ENCODE measurements at regions not wholly inside any gene's neighbourhood (a gene's known extent, or its start where the extent isn't known, plus 50 kb on each side); places are given as distances from the start of the nearest gene placed in this dataset.

- no peak for DNase-seq
These were observed 109.0 kb downstream of the LRIG3 start for GRCh38 chr12:58811346-58811745.

- no peak for DNase-seq
These were observed 108.1 kb downstream of the LRIG3 start for GRCh38 chr12:58812214-58812613.

GRCh38 chr12:58814036-58814435 is 106.3 kb downstream of the LRIG3 start:
- DNase-seq = no peak

- DNase-seq = no peak
These were observed 105.1 kb downstream of the LRIG3 start for GRCh38 chr12:58815235-58815634.

GRCh38 chr12:58818546-58818945 is 101.8 kb downstream of the LRIG3 start:
- no peak for DNase-seq

- no peak for DNase-seq
These were observed 101.0 kb downstream of the LRIG3 start for GRCh38 chr12:58819345-58819744.

GRCh38 chr12:58819985-58820384 is 100.3 kb downstream of the LRIG3 start:
- DNase-seq = no peak

Measured in hindlimb muscle (tissue), 1 donor.